Naive thymus-derived CD4-positive, alpha-beta T cell (primary cell): ENCODE measurements at regions not wholly inside any gene's neighbourhood (a gene's known extent, or its start where the extent isn't known, plus 50 kb on each side); places are given as distances from the start of the nearest gene placed in this dataset.

Experiments
- ATAC-seq: fragments of 150-1000 bp; cut with Tn5 transposase; 2 replicates; pipeline ENCODE4 v1.10.0; 2021; ENCODE audit warnings: mild to moderate bottlenecking, moderate library complexity
- CTCF ChIA-PET: fragments of 350-600 bp; sonication (Branson Sonifier 250); formaldehyde crosslinking; loops from one replicate; lab custom pipeline; 2021; ENCODE audit warnings: antibody characterized with exemption; lab: Charles Lee
- POLR2A ChIA-PET: fragments of 350-600 bp; sonication (Branson Sonifier 250); formaldehyde crosslinking; loops from one replicate; lab custom pipeline; 2021; ENCODE audit warnings: antibody characterized with exemption, inconsistent platforms; lab: Charles Lee
- DNase-seq, 9 donors: peaks; one replicate each; pipeline versions ENCODE4 v3.0.0 to v3.0.0-alpha.2; 2020 to 2022; ENCODE audit warnings: mixed read lengths in 1 of 9
- H3K27ac ChIP-seq: one replicate; pipeline ENCODE4 v1.7.0; 2013; ENCODE audit warnings: mild to moderate bottlenecking, low read depth, low read length, moderate library complexity
- H3K27me3 ChIP-seq, 2 donors: one replicate each; pipeline ENCODE4 v1.7.0; 2013; ENCODE audit warnings: low read length in 2 of 2, mild to moderate bottlenecking in 2 of 2, moderate library complexity in 2 of 2; ENCODE audit not compliant: control insufficient read depth in 2 of 2, insufficient read depth in 2 of 2
- H3K36me3 ChIP-seq, 3 experiments: 1 replicate in 2 of 3; 2 replicates in 1 of 3; pipeline ENCODE4 v1.7.0; 2013; ENCODE audit warnings: low read length in 3 of 3, mild to moderate bottlenecking in 3 of 3, moderate library complexity in 1 of 3; ENCODE audit not compliant: insufficient read depth in 3 of 3, control insufficient read depth in 2 of 3
- H3K4me1 ChIP-seq, 2 donors: one replicate each; pipeline ENCODE4 v1.7.0; 2013; ENCODE audit warnings: low read length in 2 of 2, mild to moderate bottlenecking in 2 of 2, moderate library complexity in 1 of 2; ENCODE audit not compliant: control insufficient read depth in 2 of 2, insufficient read depth in 2 of 2
- H3K4me3 ChIP-seq: 2 replicates; pipeline ENCODE4 v1.7.0; 2013; ENCODE audit warnings: mild to moderate bottlenecking, low read length
- H3K9me3 ChIP-seq, 3 experiments: 1 replicate in 2 of 3; 2 replicates in 1 of 3; pipeline ENCODE4 v1.7.0; 2013; ENCODE audit warnings: low read length in 3 of 3; ENCODE audit not compliant: control insufficient read depth in 2 of 3
- H3K27ac Mint-ChIP-seq, 9 donors: one replicate each; pipeline ENCODE4 v1.8.0; 2020 to 2022; ENCODE audit warnings: mixed read lengths in 9 of 9, mild to moderate bottlenecking in 8 of 9, moderate library complexity in 5 of 9, inconsistent platforms in 2 of 9
- H3K27me3 Mint-ChIP-seq, 5 donors: one replicate each; pipeline ENCODE4 v1.8.0; 2021 to 2022; ENCODE audit warnings: mixed read lengths in 5 of 5, mild to moderate bottlenecking in 1 of 5
- H3K36me3 Mint-ChIP-seq, 5 donors: one replicate each; pipeline ENCODE4 v1.8.0; 2020 to 2022; ENCODE audit warnings: mixed read lengths in 5 of 5, mild to moderate bottlenecking in 3 of 5, inconsistent platforms in 1 of 5
- H3K4me1 Mint-ChIP-seq, 7 donors: one replicate each; pipeline ENCODE4 v1.8.0; 2020 to 2022; ENCODE audit warnings: mixed read lengths in 7 of 7, mild to moderate bottlenecking in 3 of 7, inconsistent platforms in 1 of 7
- H3K4me3 Mint-ChIP-seq, 10 donors: one replicate each; pipeline ENCODE4 v1.8.0; 2020 to 2022; ENCODE audit warnings: mild to moderate bottlenecking in 10 of 10, mixed read lengths in 10 of 10, moderate library complexity in 6 of 10, inconsistent platforms in 2 of 10
- H3K9me3 Mint-ChIP-seq, 11 donors: one replicate each; pipeline ENCODE4 v1.8.0; 2020 to 2022; ENCODE audit warnings: mixed read lengths in 11 of 11, mild to moderate bottlenecking in 4 of 11, inconsistent platforms in 1 of 11, moderate library complexity in 1 of 11
- intact Hi-C, 2 donors: fragments of 100-400 bp; cut with micrococcal nuclease; formaldehyde crosslinking; loops; one replicate each; pipeline ENCODE4 v1.15.1; 2023

DNA sequence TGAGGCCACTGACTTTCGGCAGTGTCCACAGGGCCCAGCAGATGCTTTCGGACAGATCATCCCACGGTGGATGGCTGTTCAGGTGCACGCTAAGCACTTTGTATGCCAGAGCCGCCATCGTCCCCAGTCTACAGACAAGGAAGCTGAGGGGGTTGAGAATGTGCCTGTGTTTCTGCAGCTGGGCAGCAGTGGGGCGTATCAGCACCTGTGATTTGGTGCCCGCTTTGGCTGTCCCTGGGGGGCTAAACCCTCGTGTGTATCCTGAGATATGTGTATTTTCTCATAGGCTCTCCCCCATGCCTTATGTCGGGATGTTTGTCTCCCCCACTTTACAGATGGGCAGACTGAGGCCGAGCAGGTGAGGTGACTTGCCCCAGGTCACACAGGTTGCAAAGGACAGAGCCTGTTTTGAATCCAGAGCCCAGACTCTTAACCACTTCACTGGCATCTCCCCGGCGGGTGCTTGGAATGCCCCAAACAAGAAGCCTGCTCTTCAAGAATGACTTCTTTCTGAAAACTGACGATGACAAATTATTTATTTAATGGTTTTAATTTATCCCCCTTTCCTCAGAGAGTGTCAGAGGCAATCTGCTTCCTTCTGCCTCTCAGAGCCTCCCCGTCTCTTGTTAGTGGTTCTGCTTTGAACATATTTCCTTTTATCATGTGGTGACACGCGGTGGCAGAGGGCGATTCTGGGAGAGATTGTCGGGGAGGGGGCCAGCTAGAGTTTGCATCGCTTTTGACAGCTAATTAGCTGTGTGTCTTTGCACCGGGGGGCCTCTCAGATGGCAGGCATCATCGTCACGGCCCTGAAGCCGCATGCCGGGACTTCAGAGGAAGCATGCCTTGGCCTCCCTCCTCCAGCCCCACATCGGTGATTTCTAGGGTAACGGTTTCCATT is 149.6 kb upstream of the CIBAR2 start:
- ATAC-seq: peak; percentile 45
- peak overlapping the region in 3 of 10 donors; percentile 3 to 45 (median 8) for H3K4me3 Mint-ChIP-seq
- intact Hi-C loops: no loop called here
- H3K4me3 ChIP-seq: no peak overlapping the region
- no peak overlapping the region for H3K27ac Mint-ChIP-seq
- H3K4me1 ChIP-seq: no peaks in the 10 kb centered on the region
- ChIA-PET CTCF (no interaction called here), POLR2A (no interaction called here)
- peaks cover 0 to 22% (median 10%) of the 10 kb centered on the region in 5 donors for H3K27me3 Mint-ChIP-seq
- H3K36me3 ChIP-seq: no peaks in the 10 kb centered on the region
- DNase-seq: peak in 2 of 9 donors; percentile 13 to 19
- no peaks in the 10 kb centered on the region for H3K9me3 Mint-ChIP-seq
- H3K9me3 ChIP-seq: no peaks in the 10 kb centered on the region
- H3K4me1 Mint-ChIP-seq: peaks cover 0 to 7% (median 3%) of the 10 kb centered on the region in 7 donors
- no peaks in the 10 kb centered on the region for H3K36me3 Mint-ChIP-seq
- H3K27ac ChIP-seq: no peak overlapping the region
- no peaks in the 10 kb centered on the region for H3K27me3 ChIP-seq

- H3K36me3 ChIP-seq: no peaks in the 10 kb centered on the region
- ATAC-seq (no peak), DNase-seq (no peak)
- no peaks in the 10 kb centered on the region for H3K27me3 ChIP-seq
- H3K9me3 ChIP-seq: no peaks in the 10 kb centered on the region
- ChIA-PET CTCF (no interaction called here), POLR2A (no interaction called here)
- Mint-ChIP-seq H3K27ac (peak overlapping the region in 1 of 9 donors; percentile 9), H3K27me3 (peaks cover 0 to 21% (median 10%) of the 10 kb centered on the region in 5 donors), H3K36me3 (no peaks in the 10 kb centered on the region), H3K9me3 (no peaks in the 10 kb centered on the region), H3K4me3 (peak overlapping the region in 1 of 10 donors; percentile 3), H3K4me1 (peaks cover 0 to 7% (median 3%) of the 10 kb centered on the region in 7 donors)
- H3K27ac ChIP-seq: no peak overlapping the region
- intact Hi-C loops: no loop called here
- no peaks in the 10 kb centered on the region for H3K4me1 ChIP-seq
- no peak overlapping the region for H3K4me3 ChIP-seq
These were observed 150.4 kb upstream of the CIBAR2 start for GRCh38 chr16:85262558-85263238.

DNA sequence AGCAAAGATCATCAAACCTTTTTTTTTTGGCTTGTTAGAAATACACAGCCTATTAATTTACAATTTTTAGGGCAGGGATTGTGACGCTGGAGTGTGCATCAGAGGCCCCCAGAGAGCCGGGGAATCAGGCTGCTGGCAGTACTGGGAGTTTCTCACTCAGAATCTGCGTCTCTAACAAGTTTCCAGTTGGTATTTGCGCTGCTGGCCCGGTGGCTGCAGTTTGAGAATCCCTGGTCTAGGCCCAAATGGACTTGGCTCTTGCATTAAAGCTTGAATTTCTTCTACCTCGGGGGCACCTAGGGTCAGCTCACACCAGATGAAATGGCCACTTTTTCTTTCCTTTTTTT is 150.9 kb upstream of the CIBAR2 start:
- Mint-ChIP-seq H3K27ac (peak overlapping the region in 1 of 9 donors; percentile 9), H3K9me3 (no peaks in the 10 kb centered on the region), H3K27me3 (peaks cover 0 to 18% (median 7%) of the 10 kb centered on the region in 5 donors), H3K4me1 (peaks cover 0 to 7% (median 3%) of the 10 kb centered on the region in 7 donors), H3K36me3 (no peaks in the 10 kb centered on the region), H3K4me3 (no peak overlapping the region)
- Histone ChIP-seq H3K27ac (no peak overlapping the region), H3K27me3 (no peaks in the 10 kb centered on the region), H3K36me3 (no peaks in the 10 kb centered on the region), H3K9me3 (no peaks in the 10 kb centered on the region), H3K4me3 (no peak overlapping the region), H3K4me1 (no peaks in the 10 kb centered on the region)
- no peak for DNase-seq
- ATAC-seq: no peak
- intact Hi-C loops: no loop called here
- ChIA-PET CTCF (interaction anchor here (1.3 kb wide), 1 partner anchor 10 kb away, joined by 3 read pairs; no protein-coding TSS in a partner anchor), POLR2A (no interaction called here)

DNA sequence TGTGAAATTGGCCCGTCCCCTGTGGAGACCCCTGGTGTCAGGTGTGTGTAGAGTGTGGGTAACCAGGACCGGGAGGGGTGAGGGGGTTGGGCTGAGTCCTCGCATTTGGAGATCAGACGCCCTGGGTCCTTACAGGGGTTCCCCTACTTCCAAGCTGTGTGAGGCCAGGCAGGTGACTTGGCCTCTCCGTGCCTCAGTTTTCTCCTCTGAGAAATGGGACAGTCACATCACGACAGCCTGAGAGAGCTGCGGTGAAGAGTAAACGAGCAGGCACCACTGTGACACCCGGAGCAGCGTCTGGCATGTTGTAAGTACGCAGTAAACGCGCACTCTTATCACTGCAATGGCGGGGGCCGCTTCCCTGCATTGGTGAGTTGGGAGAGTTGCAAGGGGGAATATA is 152.5 kb upstream of the CIBAR2 start:
- no peak overlapping the region for H3K27ac ChIP-seq
- H3K4me3 ChIP-seq: no peak overlapping the region
- no peak for DNase-seq
- H3K36me3 ChIP-seq: no peaks in the 10 kb centered on the region
- ChIA-PET POLR2A (no interaction called here), CTCF (interaction anchor here (1.7 kb wide), 1 partner anchor 12 kb away, joined by 3 read pairs; no protein-coding TSS in a partner anchor)
- H3K27me3 Mint-ChIP-seq: peaks cover 0 to 10% (median 0%) of the 10 kb centered on the region in 5 donors
- H3K36me3 Mint-ChIP-seq: no peaks in the 10 kb centered on the region
- no peaks in the 10 kb centered on the region for H3K9me3 Mint-ChIP-seq
- H3K27me3 ChIP-seq: no peaks in the 10 kb centered on the region
- H3K4me3 Mint-ChIP-seq: no peak overlapping the region
- H3K4me1 ChIP-seq: no peaks in the 10 kb centered on the region
- no peak overlapping the region for H3K27ac Mint-ChIP-seq
- no peak for ATAC-seq
- no peaks in the 10 kb centered on the region for H3K9me3 ChIP-seq
- H3K4me1 Mint-ChIP-seq: peaks cover 0 to 7% (median 0%) of the 10 kb centered on the region in 7 donors
- intact Hi-C loops: no loop called here

DNA sequence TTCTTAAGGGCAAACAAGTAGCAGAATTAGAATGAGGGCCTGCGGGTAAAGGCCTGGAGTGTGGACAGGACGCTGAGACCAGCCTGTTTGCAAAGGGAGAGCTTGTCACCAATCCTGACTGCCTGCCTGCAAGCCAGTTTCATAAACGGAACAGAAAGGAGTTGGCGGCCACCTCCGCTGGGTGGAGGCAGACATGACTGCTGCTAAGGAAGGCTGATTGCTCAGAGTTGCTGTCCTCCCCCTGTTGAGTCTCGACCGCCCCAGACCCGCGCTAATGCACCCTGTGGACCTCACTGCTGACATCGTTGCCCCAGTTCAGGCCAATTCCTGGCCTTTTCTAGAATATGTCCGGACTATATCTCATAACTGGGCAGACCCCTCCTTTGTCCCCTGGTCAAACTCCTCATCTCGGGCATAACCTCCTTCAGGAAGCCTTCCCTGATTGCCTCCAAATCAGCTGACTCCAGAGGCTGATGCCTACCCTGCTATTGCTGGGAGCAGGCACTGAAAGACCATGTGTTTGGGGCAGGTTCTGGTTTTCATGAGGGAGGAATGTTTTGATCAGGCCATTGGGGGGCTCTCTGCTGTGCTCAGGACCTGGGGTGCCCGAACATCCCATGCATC is 153.0 kb upstream of the CIBAR2 start:
- DNase-seq (no peak), ATAC-seq (no peak)
- Histone ChIP-seq H3K9me3 (no peaks in the 10 kb centered on the region), H3K4me3 (no peak overlapping the region), H3K27me3 (no peaks in the 10 kb centered on the region), H3K4me1 (no peaks in the 10 kb centered on the region), H3K36me3 (no peaks in the 10 kb centered on the region), H3K27ac (no peak overlapping the region)
- Mint-ChIP-seq H3K27me3 (peaks cover 0 to 10% (median 0%) of the 10 kb centered on the region in 5 donors), H3K27ac (no peak overlapping the region), H3K9me3 (no peaks in the 10 kb centered on the region), H3K36me3 (no peaks in the 10 kb centered on the region), H3K4me1 (peaks cover 0 to 7% (median 0%) of the 10 kb centered on the region in 7 donors), H3K4me3 (no peak overlapping the region)
- intact Hi-C loops: no loop called here
- POLR2A ChIA-PET: no interaction called here
- CTCF ChIA-PET: interaction anchor here (1.7 kb wide), 1 partner anchor 12 kb away, joined by 3 read pairs; no protein-coding TSS in a partner anchor

DNA sequence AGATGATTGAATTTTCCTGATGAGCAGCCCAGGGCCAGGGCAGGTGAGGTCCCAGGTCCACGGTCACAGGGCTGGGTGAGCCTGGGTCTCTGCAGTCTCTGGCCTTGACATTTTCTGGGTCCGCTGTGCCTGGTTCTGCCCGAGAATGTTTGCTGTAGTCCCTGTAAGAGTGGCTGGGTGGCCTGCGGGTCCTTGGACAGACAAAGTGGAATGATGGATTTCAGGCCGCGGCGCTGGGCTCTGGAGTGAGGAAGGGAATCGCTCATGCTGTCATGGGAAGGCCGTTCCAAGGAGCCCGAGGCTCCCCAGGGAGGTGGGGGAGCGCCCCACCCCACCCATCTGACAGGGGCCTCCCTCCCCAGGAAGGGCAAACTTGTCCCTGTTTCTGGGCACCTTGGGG is 153.5 kb upstream of the CIBAR2 start:
- H3K27me3 ChIP-seq: no peaks in the 10 kb centered on the region
- Mint-ChIP-seq H3K36me3 (no peaks in the 10 kb centered on the region), H3K27me3 (peaks cover 0 to 10% (median 0%) of the 10 kb centered on the region in 5 donors), H3K4me3 (no peak overlapping the region), H3K4me1 (peaks cover 0 to 7% (median 0%) of the 10 kb centered on the region in 7 donors), H3K27ac (no peak overlapping the region), H3K9me3 (no peaks in the 10 kb centered on the region)
- DNase-seq: no peak
- no peak overlapping the region for H3K27ac ChIP-seq
- H3K9me3 ChIP-seq: no peaks in the 10 kb centered on the region
- H3K4me1 ChIP-seq: no peaks in the 10 kb centered on the region
- intact Hi-C loops: no loop called here
- no peak overlapping the region for H3K4me3 ChIP-seq
- CTCF ChIA-PET: interaction anchor here (1.7 kb wide), 1 partner anchor 13 kb away, joined by 3 read pairs; no protein-coding TSS in a partner anchor
- no peaks in the 10 kb centered on the region for H3K36me3 ChIP-seq
- POLR2A ChIA-PET: no interaction called here
- no peak for ATAC-seq
